ENCODE measurements at regions not wholly inside any gene's neighbourhood (a gene's known extent, or its start where the extent isn't known, plus 50 kb on each side); places are given as distances from the start of the nearest gene placed in this dataset.

DNA sequence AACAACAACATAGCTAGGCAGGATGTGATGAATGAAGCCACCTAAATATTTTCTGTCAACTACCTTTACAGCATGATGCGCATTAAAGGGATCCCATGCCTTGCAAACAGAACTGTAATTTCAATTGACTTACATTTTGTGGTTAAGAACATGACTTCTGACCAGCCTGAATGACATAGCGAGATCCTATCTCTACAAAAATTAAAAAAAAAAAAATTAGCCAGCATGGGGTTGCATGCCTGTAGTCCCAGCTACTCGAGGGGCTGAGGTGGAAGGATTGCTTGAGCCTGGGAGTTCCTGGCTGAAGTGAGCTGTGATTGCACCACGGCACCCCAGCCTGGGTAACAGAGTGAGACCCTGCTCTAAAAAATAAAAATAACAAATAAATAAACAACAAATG lies 680.6 kb downstream of the IQCM start:
- no peak for TF ChIP-seq POLR2A (IDR thresholded peaks at IDR 0.05; ENCODE audit: low read depth, low read length)
- no peak for TF ChIP-seq POLR2AphosphoS5 (IDR thresholded peaks at IDR 0.05; ENCODE audit: low read depth, low read length)
